NCI-H446 (cell line): ENCODE measurements at regions not wholly inside any gene's neighbourhood (a gene's known extent, or its start where the extent isn't known, plus 50 kb on each side); places are given as distances from the start of the nearest gene placed in this dataset.
"Not testable (repeated sequence)": the region's sequence is repeated elsewhere in the genome, so short reads cannot be mapped to it uniquely, and the experiment has no call there.

ENCODE experiments used
- DNase-seq, 2 experiments: peaks; one replicate each; lab custom pipeline; 2025; lab: John Stamatoyannopoulos, UW

DNA sequence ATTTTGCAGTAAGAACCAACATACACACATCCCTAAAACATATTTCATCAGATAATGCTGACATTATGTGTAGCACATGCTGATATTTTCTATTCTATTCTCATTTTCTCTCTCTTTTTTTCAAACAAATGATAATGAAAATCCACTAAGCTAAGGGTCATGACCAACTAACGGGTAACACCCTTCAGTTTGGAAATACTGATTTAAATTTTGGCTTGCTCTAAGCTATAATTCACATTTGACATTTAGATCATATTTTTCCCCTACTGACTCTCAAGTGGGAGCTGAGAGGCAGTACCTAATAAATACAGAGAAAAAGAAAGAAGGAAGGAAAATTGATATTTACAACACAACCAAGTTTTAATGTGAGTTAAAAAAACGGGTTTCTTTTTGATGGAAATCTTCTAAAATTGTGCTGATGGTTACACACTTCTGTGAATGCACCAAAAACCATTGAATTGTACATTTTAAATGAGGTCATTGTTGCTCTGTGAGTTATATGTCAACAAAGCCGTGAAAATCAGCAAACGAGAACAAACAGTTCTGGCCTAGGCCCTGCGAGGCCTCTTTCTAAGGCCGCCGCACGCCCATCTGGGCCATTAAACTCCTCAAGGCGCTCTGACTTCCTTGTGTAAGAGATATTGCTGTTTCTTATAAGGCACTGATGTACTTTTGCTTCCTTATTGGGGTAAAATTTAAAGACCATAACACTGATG is 124.2 kb downstream of the GALR1 start:
- no peak for DNase-seq

DNA sequence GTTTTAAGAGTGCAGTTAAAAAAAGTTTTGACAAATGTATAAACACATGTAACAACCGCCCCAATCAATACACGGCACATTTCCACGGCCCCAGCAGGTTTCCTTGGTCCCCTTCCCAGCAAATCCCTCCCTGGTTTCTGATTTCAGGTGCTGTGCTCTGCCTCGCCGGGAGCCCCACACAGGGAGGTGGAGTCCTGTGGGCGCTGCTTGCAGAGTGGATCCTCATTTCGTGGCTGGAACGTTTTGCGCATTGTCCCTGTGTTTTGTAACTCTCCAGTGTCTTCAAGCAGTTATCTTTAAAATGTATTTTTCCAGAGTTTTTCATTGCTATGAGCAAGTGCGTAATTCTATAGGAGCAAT is 124.8 kb downstream of the GALR1 start:
- DNase-seq = no peak

DNA sequence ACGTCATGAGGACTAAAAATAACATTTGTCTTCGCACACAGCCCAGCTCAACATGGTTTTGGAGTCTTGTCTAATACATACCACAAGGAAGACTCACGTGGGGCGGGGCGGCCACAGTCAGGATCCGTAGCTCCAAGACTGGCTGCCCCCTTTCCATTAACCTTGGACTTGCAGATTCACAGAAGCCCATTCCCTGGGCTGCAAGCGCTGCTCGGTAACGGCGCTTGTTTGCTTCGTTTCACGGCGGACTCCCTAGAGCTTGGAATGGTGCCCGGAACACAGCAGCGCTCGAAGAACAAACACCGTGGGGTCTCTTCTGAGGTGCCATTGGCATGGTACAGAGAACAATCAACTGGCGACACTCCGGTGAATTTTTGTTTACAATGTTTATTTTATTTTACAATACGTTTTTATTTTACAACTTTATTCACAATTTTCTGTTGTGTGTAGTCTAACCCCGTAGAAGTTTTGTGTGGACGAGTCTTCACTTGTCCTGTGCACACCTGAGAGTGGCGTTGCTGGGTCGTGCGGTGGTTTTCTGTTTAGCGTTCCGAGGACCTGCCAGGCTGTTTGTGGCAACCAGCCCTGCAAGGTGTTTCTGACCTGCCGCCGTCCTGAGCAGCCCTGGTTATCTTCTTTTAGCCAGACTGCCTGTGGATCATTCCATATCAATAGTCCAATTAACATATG is 126.5 kb downstream of the GALR1 start:
- peak in 1 of 2 experiments; percentile 33 for DNase-seq

DNA sequence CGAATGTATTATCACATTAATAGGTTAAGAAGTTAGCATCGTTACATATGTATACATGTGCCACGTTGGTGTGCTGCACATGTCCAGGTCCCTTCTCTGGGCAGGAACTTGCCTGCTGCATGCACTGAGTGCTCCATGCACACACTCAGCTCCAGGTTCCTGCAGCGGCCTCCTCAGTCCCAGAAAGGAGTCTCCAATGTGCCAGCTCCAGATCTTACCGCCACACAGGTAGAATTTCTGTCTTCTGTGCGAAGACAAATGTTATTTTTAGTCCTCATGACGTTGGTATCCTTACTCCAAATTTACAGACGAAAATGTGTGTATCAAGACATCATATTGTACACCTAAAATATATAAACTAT is 127.1 kb downstream of the GALR1 start:
- no peak for DNase-seq

DNA sequence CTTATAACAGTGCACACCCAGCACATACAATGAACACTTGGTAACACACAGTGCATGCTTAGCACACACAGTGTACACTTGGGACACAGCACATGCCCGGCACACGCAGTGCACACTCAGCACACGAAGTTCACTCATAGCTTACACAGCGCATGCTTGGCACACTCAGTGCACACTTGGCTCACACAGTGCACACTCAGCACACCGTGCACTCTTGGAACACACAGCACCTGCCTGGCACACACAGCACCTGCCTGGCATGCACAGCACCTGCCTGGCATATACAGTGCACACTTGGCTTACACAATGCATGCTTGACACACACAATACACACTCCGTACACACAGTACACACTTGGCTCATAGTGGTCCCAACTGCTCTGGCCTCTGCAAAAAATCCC is 128.2 kb downstream of the GALR1 start:
- no peak for DNase-seq

DNA sequence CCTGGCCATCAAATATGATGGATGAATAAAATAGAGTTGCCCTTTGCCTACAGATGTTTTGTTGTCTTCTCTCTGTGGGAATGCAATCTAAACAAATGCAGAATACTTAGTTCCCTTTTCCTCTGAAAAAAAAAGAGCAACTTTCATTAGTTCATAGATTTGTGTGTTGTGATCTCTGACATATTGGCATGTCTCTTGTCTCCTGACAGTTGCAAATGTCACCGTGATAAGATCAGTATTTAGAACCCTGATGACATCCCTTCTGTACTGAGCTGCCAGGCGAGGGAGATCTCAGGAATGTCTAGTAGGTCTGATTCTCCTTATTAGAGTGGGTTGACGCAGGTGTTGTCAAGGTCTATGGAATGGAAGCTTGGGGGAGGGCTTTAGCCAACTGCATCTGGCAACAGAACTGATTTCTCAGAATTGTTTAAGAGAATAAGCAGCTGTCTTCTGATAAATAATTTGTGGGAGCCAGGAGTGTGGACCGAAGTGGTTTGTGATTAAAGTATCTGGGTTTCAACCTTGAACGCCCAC is 130.4 kb downstream of the GALR1 start:
- DNase-seq = no peak

DNA sequence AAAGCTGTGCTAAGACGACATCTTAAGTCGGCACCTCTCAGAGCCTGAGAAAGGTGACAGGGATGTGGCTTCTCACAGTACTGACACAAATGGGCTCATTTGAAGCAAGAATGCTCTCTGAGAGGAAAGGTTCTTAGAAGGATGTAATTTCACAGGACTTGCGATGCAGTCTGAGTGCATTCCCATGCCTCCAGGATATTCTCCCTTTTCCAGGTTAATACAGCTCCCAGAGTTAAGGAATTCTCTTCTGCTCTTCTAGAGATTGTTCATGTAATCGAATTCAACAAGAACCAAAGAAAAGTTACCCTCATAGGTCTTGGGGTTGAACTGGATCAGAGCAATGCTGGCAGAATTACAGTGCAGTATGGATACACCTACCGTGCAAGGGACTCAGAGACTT is 131.0 kb downstream of the GALR1 start:
- no peak for DNase-seq

DNA sequence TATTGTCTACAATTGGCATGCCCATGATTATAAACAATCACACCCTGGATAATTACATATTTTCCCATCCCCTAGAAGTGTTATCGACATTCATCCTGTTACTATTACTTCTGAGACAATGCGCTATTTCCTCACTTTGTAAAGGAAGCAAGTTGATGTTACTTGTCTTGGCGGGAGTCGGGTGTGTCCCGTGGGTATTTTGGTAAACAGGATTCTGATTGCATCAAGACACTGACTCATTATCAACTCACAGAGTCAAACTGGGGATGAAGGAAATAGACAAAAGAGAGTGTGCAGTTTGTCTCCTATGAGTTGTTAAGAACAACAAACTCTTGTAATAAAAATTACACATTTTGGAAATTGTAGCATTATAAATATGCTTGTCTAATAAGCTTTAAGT is 142.7 kb downstream of the GALR1 start:
- DNase-seq = no peak

DNA sequence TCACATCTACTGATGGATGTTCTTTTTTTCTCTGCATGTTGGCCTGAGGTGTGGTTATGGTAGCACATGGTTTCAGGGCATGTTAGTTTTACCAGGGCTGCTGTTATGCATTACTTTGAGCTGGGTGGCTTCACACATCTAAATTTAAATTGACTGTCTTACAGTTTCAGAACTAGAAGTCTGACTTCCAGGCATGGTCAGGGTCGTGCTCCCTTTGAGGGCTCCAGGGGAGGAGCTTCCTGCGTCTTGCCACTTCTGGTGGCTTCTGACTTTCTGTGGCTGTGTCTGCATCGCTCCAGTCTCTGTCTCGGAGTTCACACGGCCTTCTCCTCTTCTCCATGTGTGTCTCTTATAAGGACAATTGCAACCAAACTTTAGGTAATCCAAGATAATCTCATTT is 143.9 kb downstream of the GALR1 start:
- no peak for DNase-seq

DNA sequence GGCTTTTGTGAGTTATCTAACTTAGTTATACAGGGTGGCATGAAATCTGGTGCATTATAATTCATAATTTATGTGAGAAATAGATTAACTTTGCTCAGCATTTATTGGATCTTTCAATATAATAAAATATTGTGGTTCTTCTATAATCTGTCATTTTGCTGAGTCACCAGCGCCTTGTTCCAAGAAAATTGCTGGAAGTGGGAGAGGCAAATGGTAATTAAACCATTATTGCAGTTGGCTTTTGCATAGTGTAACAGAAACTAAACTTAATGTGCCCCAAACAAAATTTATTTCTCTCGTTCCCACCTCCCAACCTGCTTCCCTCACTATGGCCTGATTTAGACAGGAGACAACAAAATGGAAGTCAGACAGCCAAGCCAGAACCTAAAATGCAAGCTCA is 146.3 kb downstream of the GALR1 start:
- no peak for DNase-seq

DNA sequence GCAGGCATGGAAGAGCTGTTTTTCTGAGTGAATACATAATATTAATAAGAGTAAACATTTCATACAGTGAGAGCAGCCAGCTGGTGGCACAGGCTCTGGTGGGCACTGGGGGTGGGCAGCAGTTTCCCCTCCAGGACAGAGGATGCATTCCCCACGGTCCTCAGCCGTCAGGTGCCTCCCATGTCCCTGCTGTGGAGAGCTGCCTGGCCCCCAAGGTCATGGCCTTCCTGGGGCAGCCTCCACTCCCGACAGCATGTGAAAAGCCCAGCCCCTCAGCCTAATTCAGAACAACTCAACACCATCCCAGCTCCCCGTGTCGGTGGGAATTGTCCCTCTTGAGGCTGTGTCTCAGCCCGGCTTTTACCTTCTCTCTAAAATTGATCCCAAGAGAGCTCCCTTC is 147.4 kb downstream of the GALR1 start:
- no peak for DNase-seq

DNA sequence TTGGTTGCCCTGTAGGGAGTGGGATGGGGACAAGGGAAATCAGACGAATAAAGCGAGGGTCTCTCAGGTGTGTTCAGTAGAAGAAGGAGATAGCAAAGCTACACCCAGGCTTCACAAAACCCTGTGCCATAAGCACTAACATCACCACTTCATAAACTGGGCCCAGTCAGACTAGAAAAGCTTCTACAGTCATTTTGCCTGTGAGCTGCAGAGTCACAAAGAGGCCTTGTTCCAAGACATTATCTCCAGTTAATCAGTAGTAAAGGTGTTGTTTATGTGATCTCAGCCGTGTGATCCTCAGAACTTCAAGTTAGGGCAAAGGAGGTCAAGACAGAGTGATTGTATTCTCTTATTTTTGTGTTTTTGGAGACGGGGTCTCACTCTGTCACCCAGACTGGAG is 148.0 kb downstream of the GALR1 start:
- no peak for DNase-seq

DNA sequence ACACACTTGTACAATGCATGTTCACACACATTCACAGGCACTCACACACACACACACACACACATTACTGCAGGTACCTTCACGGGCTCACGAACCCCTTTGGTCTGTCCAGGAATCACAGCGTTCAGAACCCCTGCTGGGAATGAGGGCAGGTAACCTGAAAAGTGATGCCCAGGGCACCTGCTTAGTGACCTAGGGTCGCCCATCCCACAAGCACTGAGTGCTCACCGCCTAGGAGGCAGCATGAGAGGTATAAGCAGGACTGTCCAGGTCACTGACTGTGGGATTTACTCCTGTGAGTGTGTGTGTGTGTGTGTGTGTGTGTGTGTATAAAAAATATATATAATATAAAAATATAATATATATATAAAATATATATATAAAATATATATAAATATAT is 150.9 kb downstream of the GALR1 start:
- DNase-seq = no peak

DNA sequence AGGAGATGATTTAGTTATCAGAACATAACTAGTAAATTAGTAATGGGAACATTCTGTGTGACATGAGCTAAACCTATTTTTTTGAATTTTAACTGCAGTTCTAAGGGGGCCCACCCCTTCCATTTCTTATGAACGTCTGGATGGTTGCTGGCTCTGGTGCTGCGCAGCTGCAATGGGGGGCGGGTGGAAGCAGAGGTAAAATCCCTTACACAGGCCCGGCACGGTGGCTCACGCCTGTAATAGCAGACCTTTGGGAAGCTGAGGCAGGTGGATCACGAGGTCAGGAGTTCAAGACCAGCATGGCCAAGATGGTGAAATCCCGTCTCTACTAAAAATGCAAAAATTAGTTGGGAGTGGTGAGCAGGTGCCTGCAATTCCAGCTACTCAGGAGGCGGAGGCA is 151.5 kb downstream of the GALR1 start:
- no peak for DNase-seq

DNA sequence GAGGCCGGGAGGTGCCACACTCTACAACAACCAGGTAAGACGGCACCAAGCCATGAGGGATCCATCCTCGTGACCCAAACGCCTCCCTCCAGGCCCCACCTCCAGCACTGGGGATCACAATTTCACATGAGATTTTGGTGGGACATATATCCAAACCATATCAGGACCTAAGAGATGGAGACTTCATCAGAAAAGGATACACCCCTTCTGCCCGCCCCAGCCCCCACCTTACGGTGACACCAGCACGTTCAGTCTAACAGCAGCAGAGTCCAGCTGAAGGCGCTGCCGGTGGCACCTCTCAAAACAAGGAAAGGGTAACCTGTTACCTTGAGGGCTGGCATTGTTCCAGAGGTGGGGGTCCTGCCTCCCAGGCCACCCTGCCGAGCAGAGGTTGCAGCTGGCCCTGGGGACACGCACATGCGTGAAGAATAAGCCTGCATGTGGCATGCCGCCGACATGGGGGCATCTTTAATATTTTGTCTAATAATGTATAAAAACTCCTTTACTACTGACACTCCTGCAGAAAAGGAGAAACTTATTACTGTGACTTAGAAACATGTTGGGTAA is 154.4 kb downstream of the GALR1 start:
- no peak for DNase-seq

DNA sequence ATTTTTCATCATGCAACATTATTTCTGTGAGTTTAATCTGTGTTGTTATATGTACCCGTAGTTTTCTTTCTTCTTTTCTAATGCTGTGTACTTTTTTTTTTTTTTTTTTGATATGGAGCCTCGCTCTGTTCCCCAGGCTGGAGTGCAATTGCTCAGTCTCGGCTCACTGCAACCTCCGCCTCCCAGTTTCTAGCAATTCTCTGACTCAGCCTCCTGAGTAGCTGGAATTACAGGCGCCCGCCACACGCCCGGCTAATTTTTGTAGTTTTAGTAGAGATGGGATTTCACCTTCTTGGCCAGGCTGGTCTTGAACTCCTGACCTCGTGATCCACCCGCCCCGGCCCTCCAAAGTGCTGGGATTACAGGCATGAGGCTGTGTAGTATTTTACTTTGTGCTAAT is 155.4 kb downstream of the GALR1 start:
- no peak for DNase-seq

DNA sequence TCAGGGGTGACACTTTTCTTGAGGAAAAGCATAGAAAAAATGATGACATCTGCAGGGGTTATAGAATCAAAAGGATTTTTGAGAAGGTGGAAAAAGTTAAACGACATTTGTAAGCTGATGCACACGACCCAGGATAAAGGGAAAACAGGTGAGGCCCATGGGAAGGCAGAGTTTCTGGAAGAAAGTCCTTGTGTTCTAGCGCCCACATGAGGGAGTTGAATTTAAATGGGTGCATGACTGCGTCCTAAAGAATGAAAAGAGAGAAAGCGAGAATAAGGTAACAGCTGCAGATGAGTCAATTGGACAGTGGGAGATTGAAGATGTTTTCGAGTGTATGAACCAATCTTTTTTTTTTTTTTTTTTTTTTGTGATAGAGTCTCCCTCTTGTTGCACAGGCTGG is 158.1 kb downstream of the GALR1 start:
- DNase-seq = no peak

DNA sequence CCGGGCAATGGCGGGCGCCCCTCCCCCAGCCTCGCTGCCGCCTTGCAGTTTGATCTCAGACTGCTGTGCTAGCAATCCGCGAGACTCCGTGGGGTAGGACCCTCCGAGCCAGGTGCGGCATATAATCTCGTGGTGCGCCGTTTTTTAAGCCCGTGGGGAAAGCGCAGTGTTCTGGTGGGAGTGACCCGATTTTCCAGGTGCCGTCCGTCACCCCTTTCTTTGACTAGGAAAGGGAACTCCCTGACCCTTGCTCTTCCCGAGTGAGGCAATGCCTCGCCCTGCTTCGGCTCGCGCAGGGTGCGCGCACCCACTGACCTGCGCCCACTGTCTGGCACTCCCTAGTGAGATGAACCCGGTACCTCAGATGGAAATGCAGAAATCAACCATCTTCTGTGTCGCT is 171.9 kb downstream of the GALR1 start:
- not testable (repeated sequence) for DNase-seq

DNA sequence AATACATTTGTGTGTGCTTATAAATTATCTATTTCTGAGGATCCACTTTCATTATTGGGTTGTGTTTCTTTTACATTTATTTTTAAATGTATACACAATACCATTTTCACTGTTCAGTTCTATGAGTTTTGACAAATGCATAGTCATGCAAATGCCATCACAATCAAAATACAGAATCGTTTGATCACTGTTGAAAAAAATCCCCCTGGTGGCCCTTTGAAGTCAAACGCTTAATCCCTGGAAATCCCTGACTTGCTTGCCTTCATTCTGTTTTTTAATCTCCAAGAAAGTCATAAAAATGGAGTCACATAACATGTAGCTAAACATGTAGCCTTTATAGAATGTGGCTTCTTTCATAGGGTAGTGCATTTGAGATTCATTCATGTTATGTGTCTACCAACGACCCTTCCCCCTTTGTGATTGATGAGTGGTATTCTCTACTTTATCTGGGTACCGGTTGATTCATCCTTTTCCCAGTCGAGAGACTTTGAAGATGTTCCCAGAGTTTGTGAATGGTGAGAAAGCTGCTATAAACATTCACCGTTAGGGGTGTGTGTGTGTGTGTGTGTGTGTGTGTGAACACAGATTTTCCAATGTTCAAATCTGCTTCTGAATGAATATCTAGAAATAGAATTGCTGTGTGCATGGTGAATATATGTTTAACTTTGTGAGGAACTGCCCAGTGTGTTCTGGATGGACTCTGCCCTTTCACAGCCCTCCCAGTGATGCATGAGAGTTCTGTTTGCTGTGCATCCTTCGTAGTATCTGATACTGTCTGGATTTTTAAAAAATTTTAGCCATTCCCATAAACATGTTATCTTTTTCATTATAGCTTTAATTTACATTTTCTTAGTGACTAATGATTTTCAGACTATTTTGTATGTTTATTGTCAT is 173.6 kb downstream of the GALR1 start:
- DNase-seq = no peak

DNA sequence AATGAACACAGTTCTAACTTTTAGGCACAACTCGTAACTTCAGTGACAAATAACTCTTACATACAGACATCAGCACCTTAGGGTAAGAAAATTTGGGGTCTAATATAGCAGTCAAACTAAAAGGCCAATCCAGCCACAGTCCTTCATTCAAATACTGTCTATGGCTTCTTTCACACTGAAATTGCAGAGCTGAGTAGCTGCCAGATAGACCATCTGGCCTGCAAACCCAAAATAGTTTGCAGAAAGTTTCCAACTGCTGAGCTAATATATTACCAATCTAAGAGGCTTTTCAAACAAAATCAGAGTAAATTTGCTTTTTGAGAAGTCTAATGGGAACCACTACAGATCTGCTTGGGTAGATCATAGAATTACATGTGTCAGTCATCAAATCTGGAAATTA is 183.4 kb downstream of the GALR1 start:
- DNase-seq = peak in 1 of 2 experiments; percentile 13

DNA sequence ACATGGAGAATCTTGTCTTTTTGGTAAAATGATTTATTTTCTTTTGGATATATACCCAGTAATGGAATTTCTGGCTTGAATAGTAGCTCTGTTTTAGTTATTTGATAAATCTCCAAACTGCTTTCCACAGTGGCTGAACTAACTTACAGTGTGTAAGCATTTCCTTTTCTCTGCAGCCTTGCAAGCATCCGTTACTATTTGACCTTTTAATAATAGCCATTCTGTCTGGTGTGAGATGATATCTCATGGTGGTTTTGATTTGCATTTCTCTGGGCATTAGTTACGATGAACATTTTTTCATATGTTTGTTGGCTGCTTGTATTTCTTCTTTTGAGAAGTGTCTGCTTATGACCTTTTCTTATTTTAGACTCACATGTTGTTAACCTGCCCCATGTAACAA is 190.2 kb downstream of the GALR1 start:
- DNase-seq = no peak

DNA sequence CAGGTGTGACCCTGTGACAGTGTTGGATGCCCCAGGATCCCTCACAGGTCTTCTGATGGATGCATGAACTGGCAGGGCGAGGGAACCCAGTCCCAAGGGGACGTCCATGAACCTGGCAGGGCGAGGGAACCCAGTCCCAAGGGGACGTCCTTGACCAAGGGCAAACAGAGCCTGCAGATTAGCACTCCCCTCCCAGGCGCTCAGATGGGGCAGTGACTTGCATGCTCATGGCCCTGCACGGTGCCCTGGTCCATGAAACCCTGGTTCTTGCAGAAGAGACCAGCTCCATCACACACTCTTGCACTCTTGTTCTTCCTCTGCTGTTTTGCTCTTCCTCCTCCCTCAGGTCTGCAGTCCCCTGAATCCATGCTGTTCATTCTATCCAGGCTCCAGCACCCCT is 192.7 kb downstream of the GALR1 start:
- DNase-seq = no peak

DNA sequence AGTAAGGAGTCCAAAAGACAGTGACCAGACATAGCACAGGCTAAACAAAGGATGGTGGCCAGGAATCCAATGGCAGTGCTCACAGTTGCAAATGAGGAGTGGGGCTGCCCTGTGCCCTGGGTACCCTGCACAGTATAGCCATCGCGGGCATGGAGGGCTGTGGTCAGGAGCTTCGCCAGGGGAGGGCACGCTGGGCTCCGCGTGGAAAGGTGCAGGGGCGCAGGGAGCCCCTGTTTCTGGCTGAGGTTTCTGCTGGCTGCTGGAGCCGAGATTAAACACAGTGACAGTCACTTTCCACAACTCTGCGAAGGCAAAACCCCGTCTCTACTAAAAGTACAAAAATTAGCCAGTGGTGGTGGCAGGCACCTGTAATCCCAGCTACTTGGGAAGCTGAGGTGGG is 194.7 kb downstream of the GALR1 start:
- DNase-seq = no peak
